Prostate gland (tissue), 2 donors: ENCODE measurements at regions not wholly inside any gene's neighbourhood (a gene's known extent, or its start where the extent isn't known, plus 50 kb on each side); places are given as distances from the start of the nearest gene placed in this dataset.

Experiments used
- DNase-seq: peaks from one replicate; pipeline ENCODE4 v3.0.0-alpha.2; 2019; ENCODE audit warnings: low spot score
- H3K27ac ChIP-seq, 2 donors: fragments of 200-600 bp; sonication (generic); 2 replicates each; pipeline ENCODE4 v1.5.1; 2017 to 2019
- H3K27me3 ChIP-seq: fragments of 200-600 bp; sonication (generic); replicated peaks from 2 replicates; pipeline ENCODE4 v1.5.1; 2019; ENCODE audit not compliant: insufficient read depth
- H3K36me3 ChIP-seq, 2 donors: fragments of 200-600 bp; sonication (generic); 1 replicate in 1 of 2; 2 replicates in 1 of 2; pipeline versions ENCODE4 v1.5.1 to v1.8.1; 2017 to 2019
- H3K4me1 ChIP-seq: fragments of 200-600 bp; sonication (generic); replicated peaks from 2 replicates; pipeline ENCODE4 v1.5.1; 2019
- H3K4me3 ChIP-seq, 2 donors: fragments of 200-600 bp; sonication (generic); 2 replicates each; pipeline ENCODE4 v1.5.1; 2017 to 2019
- H3K9me3 ChIP-seq: fragments of 200-600 bp; sonication (generic); 2 replicates; pipeline ENCODE4 v1.5.1; 2017
- POLR2A ChIP-seq: fragments of 450-650 bp; IDR thresholded peaks from one replicate; pipeline ENCODE4 v1.6.1; 2016; ENCODE audit warnings: antibody characterized with exemption, mild to moderate bottlenecking
- POLR2AphosphoS5 ChIP-seq: sonication (generic); formaldehyde crosslinking; IDR thresholded peaks from one replicate; pipeline ENCODE4 v1.6.1; 2017; ENCODE audit warnings: antibody characterized with exemption
- WGBS: methylation state at CpG from one replicate; pipeline ENCODE4 v1.1.5; 2018; 5-methylcytosine and 5-hydroxymethylcytosine counted together
- intact Hi-C: fragments of 100-400 bp; cut with DNase I; formaldehyde crosslinking; loops from one replicate; pipeline ENCODE4 v1.14.2; 2022
- TF ChIP-seq, protein P1 (sequence below), 4 experiments: fragments of 200-600 bp in 2 of 4; fragments of 450-650 bp in 2 of 4; sonication (generic) in 2 of 4; IDR thresholded peaks; 1 replicate in 3 of 4; 2 replicates in 1 of 4; pipeline ENCODE4 v1.5.1; 2016 to 2019; ENCODE audit warnings: antibody characterized with exemption in 4 of 4, mild to moderate bottlenecking in 2 of 4, moderate library complexity in 2 of 4

DNA sequence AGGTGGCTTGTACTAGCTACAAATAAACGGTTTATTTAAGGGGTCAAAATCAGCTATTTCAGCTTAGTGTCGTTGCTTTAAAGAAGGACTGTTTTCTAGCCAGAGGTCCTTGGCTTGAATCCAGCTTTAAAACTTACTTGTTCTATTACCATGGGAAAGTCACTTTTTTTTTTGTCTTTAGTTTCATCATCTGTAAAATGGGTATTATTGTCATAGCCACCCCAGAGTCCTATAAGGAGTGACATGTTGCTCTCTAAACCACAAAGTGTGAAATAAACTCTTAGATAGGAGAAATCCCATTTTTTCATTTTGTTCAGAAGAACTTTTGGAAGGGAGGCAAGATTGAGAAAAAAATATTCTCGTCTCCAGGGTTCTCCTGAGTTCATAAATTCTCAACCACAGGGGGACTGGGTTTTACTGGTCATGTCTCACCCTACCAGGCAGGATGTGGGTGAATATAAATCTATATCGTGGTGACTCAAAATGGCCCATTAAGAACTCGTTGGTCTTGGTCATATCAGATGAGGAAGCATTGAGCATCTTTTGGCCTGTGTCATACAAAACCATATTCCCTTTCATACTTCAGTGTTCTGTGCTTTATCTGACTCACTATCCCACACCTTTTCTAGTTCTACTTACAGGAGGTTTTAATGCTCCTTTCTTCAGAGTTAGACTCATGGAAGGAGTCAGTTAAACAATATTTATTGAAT, 202.7 kb upstream of the NR3C1 start:
- Histone ChIP-seq H3K36me3 (no peaks in the 10 kb centered on the region), H3K4me3 (no peak overlapping the region), H3K27me3 (no peaks in the 10 kb centered on the region), H3K27ac (no peak overlapping the region), H3K9me3 (no peaks in the 10 kb centered on the region), H3K4me1 (no peaks in the 10 kb centered on the region)
- no peak for TF ChIP-seq POLR2A
- TF ChIP-seq, protein P1, sequence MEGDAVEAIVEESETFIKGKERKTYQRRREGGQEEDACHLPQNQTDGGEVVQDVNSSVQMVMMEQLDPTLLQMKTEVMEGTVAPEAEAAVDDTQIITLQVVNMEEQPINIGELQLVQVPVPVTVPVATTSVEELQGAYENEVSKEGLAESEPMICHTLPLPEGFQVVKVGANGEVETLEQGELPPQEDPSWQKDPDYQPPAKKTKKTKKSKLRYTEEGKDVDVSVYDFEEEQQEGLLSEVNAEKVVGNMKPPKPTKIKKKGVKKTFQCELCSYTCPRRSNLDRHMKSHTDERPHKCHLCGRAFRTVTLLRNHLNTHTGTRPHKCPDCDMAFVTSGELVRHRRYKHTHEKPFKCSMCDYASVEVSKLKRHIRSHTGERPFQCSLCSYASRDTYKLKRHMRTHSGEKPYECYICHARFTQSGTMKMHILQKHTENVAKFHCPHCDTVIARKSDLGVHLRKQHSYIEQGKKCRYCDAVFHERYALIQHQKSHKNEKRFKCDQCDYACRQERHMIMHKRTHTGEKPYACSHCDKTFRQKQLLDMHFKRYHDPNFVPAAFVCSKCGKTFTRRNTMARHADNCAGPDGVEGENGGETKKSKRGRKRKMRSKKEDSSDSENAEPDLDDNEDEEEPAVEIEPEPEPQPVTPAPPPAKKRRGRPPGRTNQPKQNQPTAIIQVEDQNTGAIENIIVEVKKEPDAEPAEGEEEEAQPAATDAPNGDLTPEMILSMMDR (IDR thresholded peaks at IDR 0.05) = no peak
- no peak for TF ChIP-seq POLR2AphosphoS5
- intact Hi-C loops = no loop called here
- DNase-seq = no peak
- 70% methylated on average over 5 of the region's 5 CpGs for WGBS

DNA sequence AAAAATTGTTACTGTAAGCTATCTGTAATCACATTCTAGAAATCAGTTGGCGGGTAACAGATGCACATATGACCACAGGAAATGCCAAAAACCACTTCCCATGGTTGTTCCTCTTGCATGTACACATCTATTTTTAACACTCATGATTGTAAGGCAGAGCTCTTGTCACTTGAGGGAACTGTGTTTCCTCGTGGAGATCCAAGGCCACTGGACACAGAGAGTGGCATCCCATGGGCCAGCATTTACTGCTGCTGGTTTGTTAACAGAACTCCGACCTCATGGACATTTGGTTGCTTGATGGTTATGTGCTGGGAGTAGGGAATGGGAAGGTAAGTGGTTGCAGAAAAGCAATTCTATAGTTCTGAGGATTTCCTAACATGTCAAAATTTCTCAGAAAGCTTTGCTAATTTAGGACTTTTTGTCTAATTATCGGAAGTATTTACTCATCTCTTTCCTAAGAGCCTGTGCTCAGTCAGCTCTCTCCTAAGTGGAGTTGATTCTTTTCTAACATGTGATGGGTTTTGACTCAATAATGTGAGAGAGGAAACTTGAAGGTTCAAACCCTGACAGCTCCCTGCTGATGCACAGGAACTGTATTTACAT, 202.0 kb upstream of the NR3C1 start:
- H3K27ac ChIP-seq = no peak overlapping the region
- H3K36me3 ChIP-seq = no peaks in the 10 kb centered on the region
- WGBS = 66% methylated on average over 4 of the region's 4 CpGs
- no peak for TF ChIP-seq POLR2A
- no peak for TF ChIP-seq POLR2AphosphoS5
- TF ChIP-seq, protein P1 (IDR thresholded peaks at IDR 0.05) = no peak
- intact Hi-C loops = no loop called here
- no peaks in the 10 kb centered on the region for H3K4me1 ChIP-seq
- no peaks in the 10 kb centered on the region for H3K9me3 ChIP-seq
- no peak for DNase-seq
- no peaks in the 10 kb centered on the region for H3K27me3 ChIP-seq
- no peak overlapping the region for H3K4me3 ChIP-seq

DNA sequence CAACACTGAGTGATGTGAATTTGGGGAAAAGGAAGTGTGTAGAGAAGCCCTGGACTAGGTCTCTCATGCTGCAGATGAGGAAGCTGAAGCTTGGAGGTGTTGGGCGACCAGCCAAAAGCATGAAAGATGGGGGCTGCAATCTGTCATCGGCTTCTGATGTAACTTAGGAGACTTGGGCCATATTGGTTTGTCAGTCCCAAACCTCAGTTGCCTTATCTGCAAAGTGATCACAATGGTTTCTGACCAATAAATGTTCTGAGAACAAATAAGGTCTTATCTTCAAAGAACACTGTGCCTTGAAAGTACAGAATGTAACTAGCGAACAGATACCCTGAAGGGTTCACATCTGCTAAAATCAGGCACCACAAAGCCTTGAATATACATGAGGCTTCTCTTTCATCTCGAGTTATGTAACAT, 198.4 kb upstream of the NR3C1 start:
- no peaks in the 10 kb centered on the region for H3K4me1 ChIP-seq
- WGBS = 63% methylated on average over 4 of the region's 4 CpGs
- H3K9me3 ChIP-seq = no peaks in the 10 kb centered on the region
- H3K27ac ChIP-seq = no peak overlapping the region
- no peaks in the 10 kb centered on the region for H3K27me3 ChIP-seq
- no peak for DNase-seq
- no peaks in the 10 kb centered on the region for H3K36me3 ChIP-seq
- intact Hi-C loops = no loop called here
- TF ChIP-seq, protein P1 (IDR thresholded peaks at IDR 0.05) = no peak
- no peak for TF ChIP-seq POLR2A
- TF ChIP-seq POLR2AphosphoS5 = no peak
- no peak overlapping the region for H3K4me3 ChIP-seq

DNA sequence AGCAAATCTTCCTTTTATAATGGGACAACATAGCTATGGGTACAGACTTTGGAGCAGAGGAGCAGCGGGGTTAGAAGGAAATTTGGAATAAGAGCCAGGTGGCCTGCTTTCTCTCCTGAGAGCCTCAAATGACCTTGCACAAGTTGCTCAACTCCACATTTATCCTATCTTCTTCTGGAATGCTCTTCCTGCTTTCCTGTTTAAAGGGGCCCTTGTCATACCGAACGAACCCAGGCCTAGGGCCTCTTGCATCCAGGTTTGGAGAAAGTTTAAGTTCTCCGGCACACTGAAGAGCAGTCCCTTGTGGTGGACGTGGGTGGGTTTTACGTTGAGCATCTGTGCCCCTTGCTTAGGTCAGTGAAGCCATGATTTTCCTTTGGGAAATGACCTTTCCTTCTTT, 197.9 kb upstream of the NR3C1 start:
- intact Hi-C loops = no loop called here
- Histone ChIP-seq H3K9me3 (no peaks in the 10 kb centered on the region), H3K36me3 (no peaks in the 10 kb centered on the region), H3K4me1 (no peaks in the 10 kb centered on the region), H3K4me3 (no peak overlapping the region), H3K27me3 (no peaks in the 10 kb centered on the region), H3K27ac (no peak overlapping the region)
- WGBS = 94% methylated on average over 6 of the region's 6 CpGs
- no peak for DNase-seq
- TF ChIP-seq, protein P1 (IDR thresholded peaks at IDR 0.05) = no peak
- TF ChIP-seq POLR2A (no peak), POLR2AphosphoS5 (no peak)
